ENCODE measurements at regions not wholly inside any gene's neighbourhood (a gene's known extent, or its start where the extent isn't known, plus 50 kb on each side); places are given as distances from the start of the nearest gene placed in this dataset.
"Not testable (repeated sequence)": the region's sequence is repeated elsewhere in the genome, so short reads cannot be mapped to it uniquely, and the experiment has no call there.

DNA sequence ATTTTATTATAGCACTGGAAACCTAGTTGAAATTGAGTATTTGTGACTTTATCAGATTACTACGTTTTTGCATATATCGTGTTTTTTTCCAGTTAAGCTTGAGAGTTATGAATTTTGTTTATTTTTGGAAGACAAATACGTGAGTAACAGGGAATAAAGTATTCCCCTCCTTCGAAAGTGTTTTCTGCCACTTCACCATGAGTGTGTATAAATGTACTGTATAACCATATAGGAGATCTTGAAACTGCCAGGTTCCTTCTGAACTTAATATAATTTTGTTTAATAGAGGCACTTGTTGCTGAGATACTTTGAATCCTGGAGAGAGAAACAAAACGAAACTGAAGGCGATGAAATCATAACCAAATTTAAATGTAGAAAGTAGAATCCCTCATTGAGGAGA, 1004.4 kb upstream of the ZEB2 start:
- no peak for DNase-seq

DNA sequence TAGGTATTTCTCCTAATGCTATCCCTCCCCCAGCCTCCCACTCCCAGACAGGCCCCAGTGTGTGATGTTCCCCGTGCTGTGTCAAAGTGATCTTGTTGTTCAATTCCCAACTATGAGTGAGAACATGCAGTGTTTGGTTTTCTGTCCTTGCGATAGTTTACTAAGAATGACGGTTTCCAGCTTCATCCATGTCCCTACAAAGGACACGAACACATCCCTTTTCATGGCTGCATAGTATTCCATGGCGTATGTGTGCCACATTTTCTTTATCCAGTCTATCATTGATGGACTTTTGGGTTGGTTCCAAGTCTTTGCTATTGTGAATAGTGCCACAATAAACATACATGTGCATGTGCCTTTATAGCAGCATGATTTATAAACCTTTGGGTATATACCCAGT, 999.3 kb upstream of the ZEB2 start:
- not testable (repeated sequence) for DNase-seq

DNA sequence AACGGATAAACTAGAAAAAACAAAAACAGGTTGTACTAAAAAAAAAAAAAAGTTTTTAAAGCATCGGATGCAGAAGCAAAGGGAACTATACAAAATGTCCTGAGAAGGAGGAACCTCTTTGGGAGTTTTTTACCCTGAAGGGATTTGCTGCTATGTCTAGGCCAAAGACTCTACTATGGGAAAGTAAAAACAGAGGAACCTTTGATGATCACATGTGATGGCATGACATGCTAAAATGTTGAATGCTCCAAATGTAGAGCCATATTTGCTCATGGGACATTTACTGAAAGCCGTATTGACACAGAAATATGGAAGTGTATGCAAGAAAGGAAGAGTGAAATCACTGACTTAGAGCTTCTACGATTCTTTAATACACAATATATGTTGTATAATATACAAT, 992.0 kb upstream of the ZEB2 start:
- no peak for DNase-seq

DNA sequence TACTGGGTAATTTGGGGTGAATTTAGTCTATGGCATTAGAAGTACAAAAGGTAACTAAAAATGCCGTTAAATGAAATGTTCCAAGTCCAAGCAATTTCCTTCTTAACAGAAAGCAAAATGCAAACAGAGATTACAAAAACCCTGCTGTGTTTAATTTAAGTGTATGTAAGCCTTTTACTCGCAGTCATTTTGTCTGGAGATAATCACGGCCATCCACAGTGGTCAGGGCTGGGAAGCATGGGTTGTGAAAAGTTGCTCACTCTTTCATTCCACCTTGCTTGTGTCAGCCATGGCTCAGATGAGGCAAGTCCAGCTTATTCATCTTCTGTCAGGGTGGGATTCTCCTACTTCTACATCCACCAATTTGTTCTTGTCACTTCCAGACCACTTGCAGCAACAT, 983.6 kb upstream of the ZEB2 start:
- DNase-seq: no peak

DNA sequence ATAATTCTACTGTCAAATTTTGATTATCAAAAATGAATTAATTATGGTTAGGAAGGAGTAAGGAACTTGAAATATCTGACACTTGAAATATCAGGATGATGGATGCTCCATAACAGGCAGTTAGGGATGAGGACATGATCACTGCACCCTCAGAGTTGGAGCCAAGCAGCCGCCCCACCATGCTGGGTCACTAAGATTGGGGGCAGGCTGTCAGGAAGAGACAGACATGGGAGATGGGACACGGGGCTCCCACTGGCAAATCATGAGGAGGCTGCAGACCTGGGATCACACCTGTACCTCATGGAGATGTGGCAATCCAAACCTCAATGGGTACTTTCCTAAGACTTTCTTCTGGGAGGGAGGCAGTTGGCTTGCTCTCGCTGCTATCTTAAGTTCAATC, 982.0 kb upstream of the ZEB2 start:
- DNase-seq: no peak

DNA sequence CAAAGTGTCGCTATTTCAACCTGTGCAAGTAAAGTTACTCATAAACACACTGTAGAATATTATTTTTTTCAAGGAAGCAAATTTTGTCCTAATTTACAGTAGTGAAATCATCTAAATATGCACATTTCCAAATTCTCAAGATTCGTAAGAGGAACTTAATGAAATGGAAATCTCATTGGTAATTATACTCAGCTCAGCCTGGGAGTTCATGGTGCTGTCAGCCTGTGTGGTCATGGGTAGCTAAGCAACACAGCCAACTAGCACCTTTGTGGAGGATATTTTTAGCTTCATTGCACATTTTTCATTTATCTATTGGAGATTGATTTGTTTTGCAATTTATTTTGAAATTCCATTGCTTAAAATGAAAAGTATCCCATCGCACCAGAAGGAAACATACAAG, 975.7 kb upstream of the ZEB2 start:
- DNase-seq: no peak

DNA sequence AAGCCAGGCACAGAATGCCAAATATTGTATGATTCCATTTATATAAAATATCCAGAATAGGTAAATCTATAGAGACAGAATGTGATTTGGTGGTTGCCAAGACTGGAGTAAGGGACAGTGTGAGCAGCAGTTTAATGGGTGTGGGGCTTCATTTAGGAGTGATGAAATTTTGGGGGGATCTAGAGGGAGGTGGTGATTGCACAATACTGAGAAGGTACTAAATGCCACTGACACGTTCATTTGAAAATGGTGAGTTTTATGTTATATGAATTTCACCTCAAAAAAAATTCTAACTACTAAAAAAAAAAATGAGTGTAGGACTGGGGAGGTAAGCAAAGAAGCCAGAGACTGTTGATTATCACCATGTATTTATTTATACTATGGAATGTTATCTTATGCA, 974.5 kb upstream of the ZEB2 start:
- no peak for DNase-seq

DNA sequence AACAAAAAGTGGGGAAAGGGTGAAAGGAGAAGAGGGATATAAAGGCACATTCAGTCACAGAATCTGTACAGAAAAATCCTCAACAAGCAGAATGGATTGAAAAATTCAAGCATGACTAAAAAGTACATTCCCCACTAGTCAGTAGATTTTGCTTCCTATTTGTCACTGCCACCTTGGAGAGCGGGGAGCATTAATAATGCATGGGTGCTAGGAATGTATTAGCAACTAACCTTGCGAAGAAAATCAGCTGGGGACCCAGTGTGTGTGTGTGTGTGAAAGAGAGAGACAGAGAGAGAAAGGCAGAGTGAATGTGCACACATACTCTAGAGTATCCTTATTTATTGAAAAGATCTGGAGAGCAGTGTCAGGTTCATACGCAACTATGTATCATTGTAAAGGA, 968.7 kb upstream of the ZEB2 start:
- no peak for DNase-seq

DNA sequence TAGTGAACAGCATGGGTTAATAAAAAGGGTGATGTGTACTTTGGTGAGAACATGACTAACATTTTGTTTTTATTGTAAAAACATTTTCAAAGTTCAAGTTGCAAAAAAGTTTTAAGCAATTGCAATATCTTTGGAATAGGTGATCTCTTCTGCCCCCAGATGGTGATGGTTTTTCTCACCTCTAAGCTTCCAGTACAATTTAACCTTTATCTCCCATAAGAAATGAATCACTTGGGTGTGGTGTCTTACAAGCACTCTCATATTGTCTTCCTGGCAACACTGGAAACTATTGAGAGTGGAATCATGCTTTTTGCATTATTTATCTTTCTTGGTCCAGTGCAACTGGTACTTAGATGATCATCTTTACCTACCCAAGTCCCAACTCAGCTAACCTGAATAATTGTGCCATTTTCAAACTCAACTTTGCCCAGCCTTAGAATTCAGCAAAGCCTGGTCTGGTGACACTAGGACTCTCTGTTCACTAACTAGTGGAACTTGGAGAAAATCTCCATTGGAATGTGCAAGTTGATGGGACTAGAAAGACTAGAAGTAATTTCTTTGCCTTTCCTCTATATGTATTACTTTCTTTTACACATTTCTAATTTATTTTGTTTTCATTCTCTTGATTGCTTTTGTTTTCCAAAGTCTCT, 964.7 kb upstream of the ZEB2 start:
- peak; percentile 0 to 5 for DNase-seq

DNA sequence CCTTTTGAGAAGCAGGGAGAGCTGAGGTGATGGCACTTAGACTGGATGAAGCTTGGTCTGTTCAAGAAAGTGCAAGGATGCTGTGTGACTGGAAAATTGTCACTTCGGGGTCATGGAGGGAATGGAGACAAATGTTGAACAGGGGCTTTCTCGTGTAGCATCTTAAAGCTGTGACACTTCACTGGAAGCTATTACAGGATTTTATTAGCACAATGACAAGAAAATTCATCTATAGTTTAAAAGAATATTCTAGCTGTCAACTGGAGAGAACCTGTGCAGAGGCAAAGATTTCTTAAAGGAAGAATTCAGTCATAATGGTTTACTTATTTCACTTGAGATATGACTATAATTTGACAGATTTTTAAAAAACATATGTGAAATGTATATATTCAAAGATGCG, 963.9 kb upstream of the ZEB2 start:
- no peak for DNase-seq

DNA sequence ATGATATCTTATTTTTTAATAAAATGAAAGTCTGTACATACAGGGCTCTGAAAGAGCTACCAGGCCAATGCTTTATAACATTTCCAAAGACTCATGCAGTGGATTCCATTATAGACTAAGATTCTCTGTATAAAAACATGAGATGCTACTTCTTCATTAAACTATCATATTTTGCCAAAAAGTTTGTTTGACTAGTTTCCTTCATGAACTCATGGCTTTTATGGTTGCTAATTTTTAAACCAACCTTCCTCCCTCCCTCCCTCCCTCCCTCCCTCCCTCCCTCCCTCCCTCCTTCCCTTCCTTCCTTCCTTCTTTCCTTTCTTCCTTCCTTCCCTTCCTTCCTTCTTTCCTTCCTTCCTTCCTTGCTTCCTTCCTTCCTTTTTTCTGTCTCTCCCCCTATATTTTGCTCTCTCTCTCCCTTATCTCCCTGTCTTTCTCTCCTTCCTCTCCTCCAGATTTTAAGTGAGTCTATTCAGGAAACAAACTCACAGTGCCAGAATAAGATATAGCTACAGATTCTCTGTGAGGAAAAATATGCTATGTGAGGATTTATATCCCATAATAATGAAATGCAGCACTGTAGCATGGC, 961.5 kb upstream of the ZEB2 start:
- DNase-seq: no peak

DNA sequence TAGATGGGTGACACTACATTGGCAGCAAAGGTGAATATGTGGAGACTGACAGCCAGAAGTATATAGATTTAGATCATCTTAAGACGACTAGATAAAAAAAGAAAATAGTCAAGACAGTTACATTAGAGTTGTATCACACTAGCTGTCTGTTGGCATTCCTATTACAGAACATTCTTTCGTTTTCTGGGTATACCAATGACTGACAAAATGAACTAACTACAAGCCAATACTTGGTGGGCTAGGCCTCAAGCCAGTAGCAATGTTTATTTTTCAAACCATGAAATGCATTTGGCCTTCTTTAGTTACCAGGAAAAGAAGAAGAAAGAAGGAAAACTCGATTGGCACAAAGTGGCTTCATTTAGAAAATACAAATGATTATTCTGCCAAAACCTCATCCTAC, 944.9 kb upstream of the ZEB2 start:
- DNase-seq: no peak

DNA sequence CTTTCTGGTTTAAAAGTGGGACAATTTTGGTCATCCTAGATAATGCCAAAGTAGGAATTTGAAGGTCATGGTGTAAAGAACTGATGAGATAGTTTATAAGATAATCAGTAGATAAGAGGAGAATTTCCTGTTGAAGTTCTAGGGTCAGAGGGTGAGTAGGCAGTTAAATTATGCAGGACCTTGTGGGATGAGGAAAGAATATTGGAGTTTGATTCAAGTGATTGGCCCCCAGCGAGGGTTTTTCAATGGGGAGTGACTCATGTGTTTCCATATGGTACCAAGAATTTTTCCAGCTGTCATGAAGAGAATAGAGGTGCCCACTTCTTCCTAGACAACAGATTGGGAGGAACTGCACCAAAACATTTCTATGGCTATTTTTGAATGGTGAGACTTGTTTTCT, 940.2 kb upstream of the ZEB2 start:
- no peak for DNase-seq

DNA sequence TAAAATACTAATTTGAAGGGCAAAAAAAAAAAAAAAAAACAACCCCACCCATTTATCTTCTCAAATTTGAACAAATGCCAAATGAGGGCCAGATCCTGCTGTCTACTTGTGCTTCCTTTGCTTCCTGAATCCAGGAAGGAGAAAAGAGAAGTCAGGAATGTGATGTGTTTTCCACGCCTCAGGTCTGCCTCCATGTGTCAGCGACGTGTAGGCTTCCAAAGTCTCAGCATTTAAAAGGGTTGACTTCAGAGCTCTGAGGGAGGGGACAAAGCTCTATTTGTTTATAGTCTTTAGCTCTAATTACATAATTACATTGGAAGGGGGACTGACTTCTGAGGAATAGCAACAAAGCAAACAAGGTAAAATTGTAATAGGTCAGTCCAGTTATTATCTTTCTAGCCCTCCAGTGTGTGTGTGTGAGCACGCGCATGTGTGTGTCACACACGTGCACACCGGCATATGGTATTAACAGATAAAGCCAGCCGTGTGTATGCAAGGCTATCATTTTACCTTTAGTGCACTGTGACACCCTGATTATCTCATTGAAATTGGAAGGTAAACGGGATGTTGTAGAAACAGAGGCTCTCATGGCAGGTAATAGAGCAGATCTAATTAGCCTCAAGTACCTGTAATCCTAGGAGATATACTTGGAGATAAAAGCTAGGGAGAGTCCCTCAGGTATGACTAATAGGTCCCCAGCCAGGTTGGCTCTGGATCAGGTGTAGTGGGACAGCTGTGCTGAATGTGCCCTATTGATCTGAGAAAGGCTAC, 911.4 kb upstream of the ZEB2 start:
- no peak for DNase-seq

DNA sequence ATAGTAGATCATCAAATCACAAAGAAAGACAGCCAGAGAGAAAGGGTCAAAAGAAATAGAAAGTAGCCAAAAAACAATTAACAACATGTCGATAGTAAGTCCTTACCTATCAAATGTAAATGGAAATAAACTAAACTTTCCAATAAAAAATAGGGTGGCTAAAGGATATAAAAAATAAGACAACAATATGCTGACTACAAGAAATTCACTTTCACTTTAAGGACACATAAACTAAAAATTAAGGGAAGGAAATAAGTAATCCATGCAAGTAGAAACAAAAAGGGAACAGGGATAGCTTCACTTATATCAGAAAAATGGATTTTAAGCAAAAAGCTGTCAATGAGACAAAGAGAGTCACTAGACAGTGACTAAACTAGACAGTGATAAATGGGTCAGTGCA, 903.9 kb upstream of the ZEB2 start:
- DNase-seq: no peak

DNA sequence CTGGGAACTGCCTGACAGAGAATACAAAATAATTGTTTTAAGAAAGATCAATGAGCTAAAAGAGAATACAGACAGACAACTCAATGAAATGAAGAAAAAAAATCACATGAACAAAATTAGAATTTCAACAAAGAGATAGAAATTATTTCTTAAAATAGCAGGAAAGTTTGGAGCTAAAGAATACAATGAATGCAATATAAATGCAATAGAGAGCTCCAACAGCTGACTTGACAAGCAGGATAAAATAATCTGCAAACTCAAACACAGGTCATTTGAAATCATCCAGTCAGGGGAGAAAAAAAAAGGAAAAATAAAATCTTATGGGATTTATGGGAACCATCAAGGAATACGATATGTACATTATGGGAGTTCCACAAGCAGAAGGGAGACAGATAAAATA, 902.7 kb upstream of the ZEB2 start:
- no peak for DNase-seq

DNA sequence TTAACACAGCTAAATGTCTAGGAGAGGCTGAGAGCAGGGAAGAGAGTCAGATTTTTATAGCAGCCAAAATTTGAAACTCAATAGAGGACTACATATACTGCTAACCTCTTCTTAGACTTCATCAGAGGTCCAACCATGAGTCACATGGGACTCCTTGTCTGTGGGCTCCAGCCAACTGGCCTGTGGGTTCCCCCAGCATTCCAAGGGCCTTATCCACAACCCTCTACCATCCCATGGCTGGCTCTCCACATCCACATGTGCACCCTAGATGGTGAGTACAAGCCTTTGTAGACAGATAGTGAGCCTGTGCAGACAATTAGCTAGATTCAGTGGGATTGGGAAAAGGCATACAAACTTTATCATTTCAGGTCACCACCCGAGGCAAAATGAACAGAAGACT, 901.9 kb upstream of the ZEB2 start:
- DNase-seq: no peak

DNA sequence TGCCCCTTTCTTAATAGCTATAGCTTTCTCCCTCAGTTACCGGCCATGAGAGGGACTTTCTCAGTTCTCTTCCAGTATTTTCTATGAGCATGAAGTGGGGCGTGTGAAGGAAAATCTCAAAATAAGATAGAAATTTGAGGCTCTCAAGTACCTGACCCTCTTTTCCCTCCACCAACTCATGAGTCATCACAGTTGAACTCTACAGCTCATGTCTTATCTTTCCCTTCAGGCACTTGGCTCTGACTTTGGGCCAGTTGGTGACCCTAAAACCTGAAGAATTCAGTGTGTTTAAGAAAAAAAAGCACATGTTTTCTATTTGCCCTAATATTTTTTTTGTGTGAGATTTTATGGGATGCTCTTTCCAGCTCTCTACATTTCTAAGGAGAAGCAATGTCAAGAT, 896.7 kb upstream of the ZEB2 start:
- no peak for DNase-seq

DNA sequence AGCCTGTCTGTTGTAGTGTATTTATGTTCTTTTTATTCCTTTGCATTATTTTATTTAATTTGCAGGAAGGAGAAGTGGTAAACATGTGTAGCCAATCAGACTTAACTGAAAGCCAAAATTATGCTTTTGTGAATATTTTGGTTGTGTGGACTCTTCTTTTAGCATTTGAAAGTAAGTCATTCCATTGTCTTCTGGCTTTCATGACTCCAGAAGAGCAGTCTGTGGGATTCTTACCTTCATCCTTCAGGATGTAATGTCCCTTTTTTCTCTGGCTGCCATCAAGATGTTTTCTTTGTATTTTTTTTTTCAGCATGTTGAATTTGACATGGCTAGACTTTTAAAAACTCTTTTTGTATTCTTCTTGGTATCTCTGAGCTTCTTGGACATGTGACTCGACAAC, 895.2 kb upstream of the ZEB2 start:
- no peak for DNase-seq

DNA sequence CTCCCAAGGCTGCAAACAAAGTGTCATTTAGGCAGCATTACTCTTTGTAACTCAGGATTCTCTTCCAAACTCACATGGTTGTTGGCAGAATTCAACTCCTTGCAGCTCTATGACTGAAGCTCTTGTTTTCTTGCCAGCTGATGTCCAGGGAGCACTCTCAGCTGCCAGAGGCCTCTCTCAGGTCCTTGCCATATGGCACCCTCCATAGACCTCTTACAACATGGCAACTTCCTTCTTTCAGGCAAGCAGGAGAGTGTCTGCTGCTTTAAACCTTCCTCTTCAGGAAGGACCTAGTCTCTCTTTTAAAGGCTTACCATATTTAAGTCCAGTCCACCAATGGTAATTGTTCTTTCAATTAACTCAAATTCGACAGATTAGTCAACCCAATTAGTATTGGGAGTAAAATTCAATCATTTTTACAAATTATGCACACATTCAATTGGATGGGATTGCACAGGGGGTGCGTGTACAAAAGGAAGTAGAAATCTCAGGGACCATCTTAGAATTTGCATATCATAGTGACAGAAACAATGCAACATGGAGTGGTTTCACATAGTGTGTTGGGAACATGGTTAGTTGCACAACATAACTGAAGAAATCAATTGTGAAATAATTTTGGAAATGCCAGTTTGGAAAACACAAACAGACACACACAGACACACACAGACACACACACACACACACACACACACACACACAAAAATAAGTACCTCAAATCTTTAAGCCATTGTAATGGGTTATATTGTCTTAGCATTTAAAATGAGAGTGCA, 893.5 kb upstream of the ZEB2 start:
- DNase-seq: no peak

DNA sequence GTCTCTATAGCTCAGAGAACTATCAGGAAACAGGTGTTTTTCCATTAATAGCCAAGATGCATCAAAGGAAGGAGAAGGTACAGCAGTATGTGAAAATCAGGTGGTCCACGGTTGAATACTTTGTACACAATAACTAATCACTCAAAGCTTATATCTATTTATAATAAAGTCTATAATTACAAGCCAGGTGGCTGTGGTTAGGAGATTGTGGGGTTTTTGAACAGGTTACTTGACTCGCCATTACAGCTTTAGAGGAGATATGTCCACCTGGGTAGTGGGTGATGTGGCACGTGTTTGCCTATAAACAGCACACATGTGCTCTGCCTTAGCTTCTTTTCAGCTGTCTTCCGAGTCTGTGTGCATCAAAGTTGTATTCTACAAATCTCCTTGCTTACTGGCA, 892.2 kb upstream of the ZEB2 start:
- DNase-seq: no peak

DNA sequence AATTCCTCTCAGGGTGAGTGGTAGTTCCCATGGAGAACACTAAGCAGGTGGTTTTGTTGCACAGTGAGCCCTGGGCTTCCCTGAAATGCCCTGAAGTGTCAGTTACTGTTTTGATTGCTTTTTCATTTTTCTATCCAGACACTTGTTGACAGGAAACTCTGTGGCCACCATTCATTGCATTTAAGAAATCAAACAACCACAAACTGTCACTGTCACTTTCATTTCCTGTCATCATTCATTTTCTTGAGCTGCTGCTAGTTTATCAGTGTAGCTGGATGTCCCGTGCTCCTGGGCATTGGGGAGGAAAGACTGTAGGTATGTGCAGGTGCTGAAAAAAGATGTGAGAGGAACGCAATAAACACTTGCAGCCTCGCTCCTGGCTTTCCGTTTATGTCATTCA, 891.6 kb upstream of the ZEB2 start:
- DNase-seq: peak; percentile 49 to 60

DNA sequence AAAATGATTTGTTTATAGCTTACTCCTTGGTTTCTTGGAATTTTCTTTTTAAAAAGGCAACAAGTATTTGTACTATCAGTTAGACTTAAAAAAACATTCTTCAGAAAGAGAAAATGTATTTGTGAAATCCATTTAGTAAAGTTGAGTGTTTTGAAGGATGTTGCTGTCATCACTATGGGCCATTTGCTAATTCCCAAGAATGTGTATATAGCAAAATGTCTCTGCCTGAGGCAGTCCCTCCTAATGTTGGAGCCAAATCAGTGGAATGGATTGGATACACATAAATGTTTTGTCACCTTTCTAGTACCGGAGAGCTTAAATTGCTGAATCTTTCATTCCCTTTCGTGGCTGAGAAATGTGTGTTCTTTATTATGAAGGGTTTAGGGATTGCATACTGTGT, 890.2 kb upstream of the ZEB2 start:
- no peak for DNase-seq

DNA sequence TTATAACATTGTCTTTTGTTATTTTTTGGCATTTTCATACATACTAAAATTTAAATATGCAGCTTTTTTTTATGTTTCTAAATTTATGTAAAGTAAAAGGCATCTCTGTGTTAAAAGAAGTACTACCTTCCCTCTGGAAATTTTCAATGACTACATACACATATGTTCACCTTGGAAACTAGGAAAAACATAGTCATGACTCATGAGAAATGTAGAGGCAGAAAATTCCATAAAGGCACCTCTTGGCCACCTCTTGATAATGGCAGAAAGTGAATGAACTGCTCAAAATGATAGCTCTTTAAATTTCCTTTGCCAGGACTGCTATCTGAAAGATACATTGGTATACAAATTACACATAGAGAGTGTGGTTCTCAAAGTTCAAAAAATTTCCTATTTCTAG, 889.1 kb upstream of the ZEB2 start:
- DNase-seq: no peak
